HepG2 (cell line): ENCODE measurements at regions not wholly inside any gene's neighbourhood (a gene's known extent, or its start where the extent isn't known, plus 50 kb on each side); places are given as distances from the start of the nearest gene placed in this dataset.

ENCODE experiments used
- DNMT1 ChIP-seq: sonication (generic); formaldehyde crosslinking; IDR thresholded peaks from 2 replicates; pipeline ENCODE4 v1.5.1; 2020; ENCODE audit warnings: mild to moderate bottlenecking, missing genetic modification reagents
- E2F5 ChIP-seq: sonication (generic); formaldehyde crosslinking; conservative IDR thresholded peaks from 2 replicates; pipeline ENCODE4 v1.4.0; 2020; ENCODE audit warnings: missing genetic modification reagents
- FOXJ3 ChIP-seq: sonication (generic); formaldehyde crosslinking; IDR thresholded peaks from 2 replicates; pipeline ENCODE4 v1.4.0; 2020; ENCODE audit warnings: missing genetic modification reagents, mild to moderate bottlenecking, borderline replicate concordance
- HDAC2 ChIP-seq: sonication (generic); formaldehyde crosslinking; IDR thresholded peaks from 2 replicates; pipeline ENCODE4 v1.4.0; 2020; ENCODE audit warnings: missing genetic modification reagents
- KDM5B ChIP-seq: sonication (generic); formaldehyde crosslinking; IDR thresholded peaks from 2 replicates; pipeline ENCODE4 v1.4.0; 2020; ENCODE audit warnings: missing genetic modification reagents, mild to moderate bottlenecking, borderline replicate concordance
- MIER2 ChIP-seq: IDR thresholded peaks from 2 replicates; pipeline ENCODE4 v1.6.1; 2016; ENCODE audit warnings: missing biosample characterization, missing genetic modification reagents
- NFRKB ChIP-seq: fragments of 450-650 bp; IDR thresholded peaks from 2 replicates; pipeline ENCODE4 v1.6.1; 2017
- NR1H2 ChIP-seq: sonication (generic); formaldehyde crosslinking; IDR thresholded peaks from 2 replicates; pipeline ENCODE4 v1.8.1; 2022; ENCODE audit warnings: low read depth, missing genetic modification reagents, borderline replicate concordance
- RAD21 ChIP-seq: fragments of 450-650 bp; formaldehyde crosslinking; IDR thresholded peaks from 2 replicates; pipeline ENCODE4 v1.5.0; 2020; ENCODE audit warnings: mild to moderate bottlenecking
- STAG1 ChIP-seq: sonication (generic); formaldehyde crosslinking; IDR thresholded peaks from 2 replicates; pipeline ENCODE4 v1.4.0; 2020; ENCODE audit warnings: missing genetic modification reagents
- XRCC5 ChIP-seq: fragments of 200-400 bp; formaldehyde crosslinking; optimal IDR thresholded peaks from 2 replicates; pipeline ENCODE3; 2017; ENCODE audit warnings: mild to moderate bottlenecking, low read length
- ZNF138 ChIP-seq: sonication (generic); formaldehyde crosslinking; IDR thresholded peaks from 2 replicates; pipeline ENCODE4 v1.5.0; 2020; ENCODE audit warnings: mild to moderate bottlenecking, low read depth, missing genetic modification reagents
- ZNF205 ChIP-seq: IDR thresholded peaks from 2 replicates; pipeline ENCODE4 v1.6.1; 2018; ENCODE audit warnings: missing biosample characterization, missing genetic modification reagents
- ZNF251 ChIP-seq: sonication (generic); formaldehyde crosslinking; IDR thresholded peaks from 2 replicates; pipeline ENCODE4 v1.9.0; 2021; ENCODE audit warnings: mild to moderate bottlenecking, missing genetic modification reagents
- ZNF329 ChIP-seq: sonication (generic); formaldehyde crosslinking; IDR thresholded peaks from 2 replicates; pipeline ENCODE4 v1.9.0; 2021; ENCODE audit warnings: low read depth, mild to moderate bottlenecking, missing genetic modification reagents
- ZNF546 ChIP-seq: sonication (generic); formaldehyde crosslinking; conservative IDR thresholded peaks from 2 replicates; pipeline ENCODE4 v1.8.1; 2023; ENCODE audit warnings: mild to moderate bottlenecking, missing genetic modification reagents
- ZNF562 ChIP-seq: sonication (generic); formaldehyde crosslinking; IDR thresholded peaks from 2 replicates; pipeline ENCODE4 v1.8.0; 2022; ENCODE audit warnings: missing genetic modification reagents, borderline replicate concordance
- ZSCAN20 ChIP-seq: sonication (generic); formaldehyde crosslinking; IDR thresholded peaks from 2 replicates; pipeline ENCODE4 v1.4.0; 2020; ENCODE audit warnings: missing genetic modification reagents, mild to moderate bottlenecking, borderline replicate concordance
- ZSCAN9 ChIP-seq: IDR thresholded peaks from 2 replicates; pipeline ENCODE4 v1.6.1; 2016; ENCODE audit warnings: borderline replicate concordance
- TF ChIP-seq, protein P1 (sequence below): sonication (generic); formaldehyde crosslinking; IDR thresholded peaks from 2 replicates; pipeline ENCODE4 v1.5.0; 2020; ENCODE audit warnings: mild to moderate bottlenecking, missing genetic modification reagents, moderate library complexity
- TF ChIP-seq, protein P2 (sequence below): sonication (generic); formaldehyde crosslinking; IDR thresholded peaks from 2 replicates; pipeline ENCODE4 v1.4.0; 2020; ENCODE audit warnings: missing genetic modification reagents

DNA sequence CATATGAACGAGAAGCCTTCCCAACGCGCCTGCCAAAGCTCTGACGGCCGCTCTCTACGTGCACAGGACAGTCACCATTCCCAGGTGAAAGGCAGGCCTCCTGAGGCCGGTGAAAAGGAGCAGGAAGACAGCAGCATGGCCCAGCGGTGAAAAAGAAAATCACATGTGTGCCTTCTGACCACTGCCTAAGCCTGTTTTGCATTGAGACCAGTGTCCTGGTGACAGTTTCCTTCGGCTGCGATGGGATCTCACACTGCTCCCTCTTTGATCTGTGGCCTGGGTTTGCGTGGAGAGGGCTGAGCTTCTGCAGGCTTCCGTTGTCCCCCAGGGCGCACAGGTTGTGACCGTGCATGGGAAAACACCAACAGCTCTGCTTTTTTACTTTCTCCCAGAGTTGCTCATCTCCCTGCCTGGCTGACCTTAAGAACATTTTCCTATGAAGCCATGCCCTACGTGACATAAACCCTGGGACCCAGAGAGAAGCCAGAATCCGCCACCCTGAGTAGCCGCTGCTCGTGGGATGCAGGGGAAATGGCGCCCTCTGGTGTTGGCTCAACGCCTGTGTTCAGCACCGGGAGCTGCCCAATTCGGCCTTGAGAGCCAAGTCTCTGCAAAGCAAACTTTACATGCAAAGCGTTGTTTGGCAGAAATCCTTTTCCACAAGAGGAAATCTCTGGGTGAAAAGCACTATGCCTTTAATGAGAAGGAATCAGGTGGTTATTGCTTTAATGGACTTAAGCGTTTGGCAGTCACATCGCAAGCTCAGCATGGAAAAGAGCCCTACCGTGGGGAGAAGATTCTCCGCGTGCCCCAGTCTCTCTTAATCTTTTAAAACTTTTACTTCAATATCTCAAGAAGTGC lies 112.2 kb upstream of the GPR12 start (continued):
- TF ChIP-seq FOXJ3 (CRISPR knock-in tag) (no peak), MIER2 (CRISPR knock-in tag) (peak; percentile 70), NR1H2 (CRISPR knock-in tag) (no peak), XRCC5 (peak; percentile 45), NFRKB (no peak), E2F5 (CRISPR knock-in tag) (no peak), RAD21 (CRISPR knock-in tag) (peak; percentile 53), ZNF546 (CRISPR knock-in tag) (no peak), ZNF138 (CRISPR knock-in tag) (no peak), ZNF205 (CRISPR knock-in tag) (peak; percentile 100), ZSCAN9 (CRISPR knock-in tag) (no peak), ZNF329 (CRISPR knock-in tag) (no peak), ZNF251 (no peak), ZNF562 (CRISPR knock-in tag) (no peak), STAG1 (CRISPR knock-in tag) (peak; percentile 65), HDAC2 (no peak), DNMT1 (CRISPR knock-in tag) (no peak), ZSCAN20 (CRISPR knock-in tag) (no peak), KDM5B (CRISPR knock-in tag) (no peak)
- TF ChIP-seq, protein P1, sequence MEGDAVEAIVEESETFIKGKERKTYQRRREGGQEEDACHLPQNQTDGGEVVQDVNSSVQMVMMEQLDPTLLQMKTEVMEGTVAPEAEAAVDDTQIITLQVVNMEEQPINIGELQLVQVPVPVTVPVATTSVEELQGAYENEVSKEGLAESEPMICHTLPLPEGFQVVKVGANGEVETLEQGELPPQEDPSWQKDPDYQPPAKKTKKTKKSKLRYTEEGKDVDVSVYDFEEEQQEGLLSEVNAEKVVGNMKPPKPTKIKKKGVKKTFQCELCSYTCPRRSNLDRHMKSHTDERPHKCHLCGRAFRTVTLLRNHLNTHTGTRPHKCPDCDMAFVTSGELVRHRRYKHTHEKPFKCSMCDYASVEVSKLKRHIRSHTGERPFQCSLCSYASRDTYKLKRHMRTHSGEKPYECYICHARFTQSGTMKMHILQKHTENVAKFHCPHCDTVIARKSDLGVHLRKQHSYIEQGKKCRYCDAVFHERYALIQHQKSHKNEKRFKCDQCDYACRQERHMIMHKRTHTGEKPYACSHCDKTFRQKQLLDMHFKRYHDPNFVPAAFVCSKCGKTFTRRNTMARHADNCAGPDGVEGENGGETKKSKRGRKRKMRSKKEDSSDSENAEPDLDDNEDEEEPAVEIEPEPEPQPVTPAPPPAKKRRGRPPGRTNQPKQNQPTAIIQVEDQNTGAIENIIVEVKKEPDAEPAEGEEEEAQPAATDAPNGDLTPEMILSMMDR (CRISPR knock-in tag) = peak; percentile 85
- TF ChIP-seq, protein P2, sequence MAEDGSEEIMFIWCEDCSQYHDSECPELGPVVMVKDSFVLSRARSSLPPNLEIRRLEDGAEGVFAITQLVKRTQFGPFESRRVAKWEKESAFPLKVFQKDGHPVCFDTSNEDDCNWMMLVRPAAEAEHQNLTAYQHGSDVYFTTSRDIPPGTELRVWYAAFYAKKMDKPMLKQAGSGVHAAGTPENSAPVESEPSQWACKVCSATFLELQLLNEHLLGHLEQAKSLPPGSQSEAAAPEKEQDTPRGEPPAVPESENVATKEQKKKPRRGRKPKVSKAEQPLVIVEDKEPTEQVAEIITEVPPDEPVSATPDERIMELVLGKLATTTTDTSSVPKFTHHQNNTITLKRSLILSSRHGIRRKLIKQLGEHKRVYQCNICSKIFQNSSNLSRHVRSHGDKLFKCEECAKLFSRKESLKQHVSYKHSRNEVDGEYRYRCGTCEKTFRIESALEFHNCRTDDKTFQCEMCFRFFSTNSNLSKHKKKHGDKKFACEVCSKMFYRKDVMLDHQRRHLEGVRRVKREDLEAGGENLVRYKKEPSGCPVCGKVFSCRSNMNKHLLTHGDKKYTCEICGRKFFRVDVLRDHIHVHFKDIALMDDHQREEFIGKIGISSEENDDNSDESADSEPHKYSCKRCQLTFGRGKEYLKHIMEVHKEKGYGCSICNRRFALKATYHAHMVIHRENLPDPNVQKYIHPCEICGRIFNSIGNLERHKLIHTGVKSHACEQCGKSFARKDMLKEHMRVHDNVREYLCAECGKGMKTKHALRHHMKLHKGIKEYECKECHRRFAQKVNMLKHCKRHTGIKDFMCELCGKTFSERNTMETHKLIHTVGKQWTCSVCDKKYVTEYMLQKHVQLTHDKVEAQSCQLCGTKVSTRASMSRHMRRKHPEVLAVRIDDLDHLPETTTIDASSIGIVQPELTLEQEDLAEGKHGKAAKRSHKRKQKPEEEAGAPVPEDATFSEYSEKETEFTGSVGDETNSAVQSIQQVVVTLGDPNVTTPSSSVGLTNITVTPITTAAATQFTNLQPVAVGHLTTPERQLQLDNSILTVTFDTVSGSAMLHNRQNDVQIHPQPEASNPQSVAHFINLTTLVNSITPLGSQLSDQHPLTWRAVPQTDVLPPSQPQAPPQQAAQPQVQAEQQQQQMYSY (CRISPR knock-in tag) = no peak
- TF ChIP-seq, all 625 proteins: peak for 8
